Common myeloid progenitor, CD34-positive (primary cell): ENCODE measurements at regions not wholly inside any gene's neighbourhood (a gene's known extent, or its start where the extent isn't known, plus 50 kb on each side); places are given as distances from the start of the nearest gene placed in this dataset.

Experiments used
- CTCF ChIA-PET: fragments of 350-600 bp; sonication (Branson Sonifier 250); formaldehyde crosslinking; loops from one replicate; lab custom pipeline; 2021; ENCODE audit warnings: antibody characterized with exemption; lab: Charles Lee
- POLR2A ChIA-PET: fragments of 350-600 bp; sonication (Branson Sonifier 250); formaldehyde crosslinking; loops from one replicate; lab custom pipeline; 2021; ENCODE audit warnings: antibody characterized with exemption; lab: Charles Lee
- DNase-seq, 3 donors: peaks; one replicate each; pipeline versions ENCODE4 v3.0.0 to v3.0.0-alpha.2; 2013
- H3K27ac ChIP-seq, 2 experiments: 1 replicate in 1 of 2; 2 replicates in 1 of 2; pipeline ENCODE4 v1.7.0; 2013; ENCODE audit warnings: inconsistent platforms in 2 of 2, low read length in 2 of 2, mild to moderate bottlenecking in 2 of 2, low read depth in 1 of 2, moderate library complexity in 1 of 2; ENCODE audit not compliant: severe bottlenecking in 2 of 2, insufficient read depth in 1 of 2, poor library complexity in 1 of 2
- H3K27me3 ChIP-seq, 5 experiments: replicated peaks in 2 of 5; 1 replicate in 3 of 5; 2 replicates in 2 of 5; pipeline versions ENCODE4 v1.6.1 to v1.7.0; 2013; ENCODE audit warnings: low read length in 4 of 5, mild to moderate bottlenecking in 2 of 5, moderate library complexity in 2 of 5, inconsistent platforms in 1 of 5; ENCODE audit not compliant: insufficient read depth in 5 of 5, control insufficient read depth in 4 of 5
- H3K36me3 ChIP-seq, 4 experiments: 1 replicate in 2 of 4; 2 replicates in 2 of 4; pipeline versions ENCODE4 v1.6.1 to v1.7.0; 2013; ENCODE audit warnings: low read length in 3 of 4, control low read depth in 1 of 4, mild to moderate bottlenecking in 1 of 4; ENCODE audit not compliant: control insufficient read depth in 4 of 4, insufficient read depth in 4 of 4
- H3K4me1 ChIP-seq, 4 experiments: 1 replicate in 3 of 4; 2 replicates in 1 of 4; pipeline versions ENCODE4 v1.6.1 to v1.7.1; 2013; ENCODE audit warnings: low read length in 3 of 4, mild to moderate bottlenecking in 3 of 4, control low read depth in 1 of 4, inconsistent platforms in 1 of 4, moderate library complexity in 1 of 4; ENCODE audit not compliant: control insufficient read depth in 4 of 4, insufficient read depth in 4 of 4; ENCODE audit errors: control extremely low read depth in 1 of 4
- H3K4me3 ChIP-seq, 7 experiments: 1 replicate in 4 of 7; 2 replicates in 3 of 7; pipeline versions ENCODE4 v1.5.1 to v1.7.0; 2013; ENCODE audit warnings: mild to moderate bottlenecking in 7 of 7, low read length in 6 of 7, moderate library complexity in 6 of 7, inconsistent platforms in 2 of 7, low read depth in 2 of 7, control low read depth in 1 of 7; ENCODE audit not compliant: insufficient read depth in 4 of 7, control insufficient read depth in 1 of 7; ENCODE audit errors: extremely low read depth in 1 of 7
- H3K9me3 ChIP-seq, 5 experiments: 1 replicate in 4 of 5; 2 replicates in 1 of 5; pipeline versions ENCODE4 v1.6.1 to v1.7.1; 2013; ENCODE audit warnings: low read length in 4 of 5, mild to moderate bottlenecking in 2 of 5, inconsistent platforms in 1 of 5, low read depth in 1 of 5, moderate library complexity in 1 of 5; ENCODE audit not compliant: control insufficient read depth in 4 of 5, insufficient read depth in 2 of 5; ENCODE audit errors: control extremely low read depth in 1 of 5
- WGBS: methylation state at CpG from one replicate; pipeline ENCODE4 v1.1.5; 2013; ENCODE audit not compliant: insufficient coverage; 5-methylcytosine and 5-hydroxymethylcytosine counted together

- ChIA-PET CTCF (no interaction called here), POLR2A (no interaction called here)
These were observed 59.7 kb upstream of the LDAH start for GRCh38 chr2:20882466-20883170.

GRCh38 chr2:20880221-20880771 is 57.4 kb upstream of the LDAH start:
- WGBS, result 74% methylated on average over 10 of the region's 13 CpGs
- Histone ChIP-seq H3K4me3 (no peak overlapping the region), H3K27ac (no peak overlapping the region), H3K27me3 (peaks cover 0 to 2% (median 0%) of the 10 kb centered on the region in 5 experiments), H3K36me3 (no peaks in the 10 kb centered on the region), H3K9me3 (peaks cover 0 to 13% (median 1%) of the 10 kb centered on the region in 5 experiments), H3K4me1 (no peaks in the 10 kb centered on the region)
- DNase-seq, result no peak
- ChIA-PET POLR2A (interaction anchor here (0.6 kb wide), 1 partner anchor 120 kb away, joined by 3 read pairs; no protein-coding TSS in a partner anchor), CTCF (no interaction called here)

More at GRCh38 chr2:20882466-20883170, 59.7 kb upstream of the LDAH start:
- H3K4me1 ChIP-seq, result no peaks in the 10 kb centered on the region
- no peak overlapping the region for H3K4me3 ChIP-seq
- peaks cover 0 to 13% (median 1%) of the 10 kb centered on the region in 5 experiments for H3K9me3 ChIP-seq
- no peak for DNase-seq
- WGBS, result 100% methylated on average over 2 of the region's 4 CpGs
- peaks cover 0 to 2% (median 0%) of the 10 kb centered on the region in 5 experiments for H3K27me3 ChIP-seq
- no peaks in the 10 kb centered on the region for H3K36me3 ChIP-seq
- no peak overlapping the region for H3K27ac ChIP-seq

GRCh38 chr2:20879221-20879620 is 56.3 kb upstream of the LDAH start:
- H3K9me3 ChIP-seq, result peaks cover 0 to 13% (median 1%) of the 10 kb centered on the region in 5 experiments
- ChIA-PET CTCF (no interaction called here), POLR2A (no interaction called here)
- 93% methylated on average over 5 of the region's 5 CpGs for whole genome bisulfite sequencing
- no peaks in the 10 kb centered on the region for H3K4me1 ChIP-seq
- H3K36me3 ChIP-seq, result no peaks in the 10 kb centered on the region
- DNase-seq, result no peak
- peaks cover 0 to 2% (median 0%) of the 10 kb centered on the region in 5 experiments for H3K27me3 ChIP-seq
- no peak overlapping the region for H3K27ac ChIP-seq
- H3K4me3 ChIP-seq, result no peak overlapping the region

- Histone ChIP-seq H3K27me3 (peaks cover 0 to 2% (median 0%) of the 10 kb centered on the region in 5 experiments), H3K27ac (no peak overlapping the region), H3K4me1 (no peaks in the 10 kb centered on the region), H3K9me3 (peaks cover 0 to 13% (median 1%) of the 10 kb centered on the region in 5 experiments), H3K4me3 (no peak overlapping the region), H3K36me3 (no peaks in the 10 kb centered on the region)
- DNase-seq, result no peak
- CTCF ChIA-PET, result no interaction called here
- no CpG with 5 or more reads among the region's 2 CpGs for WGBS
- POLR2A ChIA-PET, result no interaction called here
These were observed 55.1 kb upstream of the LDAH start for GRCh38 chr2:20877960-20878359.
